GM12891 (cell line): ENCODE measurements at regions not wholly inside any gene's neighbourhood (a gene's known extent, or its start where the extent isn't known, plus 50 kb on each side); places are given as distances from the start of the nearest gene placed in this dataset.

Source experiments
- PAX5 ChIP-seq: IDR thresholded peaks from 2 replicates; pipeline ENCODE4 v1.6.1; 2011; ENCODE audit warnings: low read length, moderate library complexity, mild to moderate bottlenecking; ENCODE audit not compliant: insufficient read depth, severe bottlenecking
- POLR2A ChIP-seq: IDR thresholded peaks from 2 replicates; pipeline ENCODE4 v1.6.1; 2011; ENCODE audit warnings: low read depth, low read length, control low read depth
- POLR2AphosphoS5 ChIP-seq: IDR thresholded peaks from 2 replicates; pipeline ENCODE4 v1.6.1; 2011; ENCODE audit warnings: low read depth, low read length, control low read depth
- POU2F2 ChIP-seq: IDR thresholded peaks from 2 replicates; pipeline ENCODE4 v1.6.1; 2011; ENCODE audit warnings: low read depth, mild to moderate bottlenecking, control low read depth, low read length, moderate library complexity
- SPI1 ChIP-seq: IDR thresholded peaks from 2 replicates; pipeline ENCODE4 v1.6.1; 2011; ENCODE audit warnings: low read depth, low read length, control low read depth
- TAF1 ChIP-seq: IDR thresholded peaks from 2 replicates; pipeline ENCODE4 v1.6.1; 2011; ENCODE audit warnings: low read depth, low read length, control low read depth

DNA sequence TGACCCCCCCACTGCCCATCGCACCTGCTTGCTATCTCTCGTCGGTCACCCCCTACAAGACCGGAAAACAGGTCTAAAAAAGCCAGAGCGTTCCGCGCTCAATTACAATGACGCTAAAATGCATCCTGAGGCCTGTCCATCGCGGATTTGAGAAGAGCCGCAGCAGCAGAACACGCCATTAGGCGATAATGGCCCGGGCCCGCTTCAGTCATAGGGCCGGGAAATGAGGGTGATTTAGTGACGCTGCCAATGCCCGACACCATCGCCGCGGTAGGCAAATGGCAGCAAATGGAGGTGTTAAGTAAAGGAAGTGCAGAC is 64.1 kb upstream of the SSX2IP start:
- TF ChIP-seq POLR2AphosphoS5: no peak
- no peak for TF ChIP-seq POLR2A
- TF ChIP-seq TAF1: no peak
- TF ChIP-seq PAX5: no peak
- TF ChIP-seq SPI1: no peak
- TF ChIP-seq POU2F2: no peak
